RWPE2 (cell line): ENCODE measurements at regions not wholly inside any gene's neighbourhood (a gene's known extent, or its start where the extent isn't known, plus 50 kb on each side); places are given as distances from the start of the nearest gene placed in this dataset.

ENCODE experiments used
- ATAC-seq: fragments of 200-7000 bp; cut with Tn5 transposase; 3 replicates; pipeline ENCODE4 v1.9.1; 2021; ENCODE audit warnings: low read depth
- DNase-seq: peaks from one replicate; pipeline ENCODE4 v3.0.0-alpha.2; 2020; ENCODE audit warnings: low spot score
- H3K27ac ChIP-seq: fragments of 450-650 bp; 2 replicates; pipeline ENCODE4 v1.5.1; 2017; ENCODE audit warnings: mild to moderate bottlenecking; ENCODE audit not compliant: poor library complexity, severe bottlenecking
- H3K27me3 ChIP-seq: fragments of 250-450 bp; sonication (Bioruptor Pico); 2 replicates; pipeline ENCODE4 v1.5.1; 2021; ENCODE audit warnings: mild to moderate bottlenecking, moderate library complexity; ENCODE audit not compliant: insufficient read depth, poor library complexity, severe bottlenecking
- H3K36me3 ChIP-seq: fragments of 250-450 bp; sonication (Bioruptor Pico); 2 replicates; pipeline ENCODE4 v1.5.1; 2020; ENCODE audit warnings: low read depth, mild to moderate bottlenecking, moderate library complexity
- H3K4me1 ChIP-seq: fragments of 250-450 bp; sonication (Bioruptor Pico); 2 replicates; pipeline ENCODE4 v1.5.1; 2021; ENCODE audit warnings: mild to moderate bottlenecking, moderate library complexity; ENCODE audit not compliant: insufficient read depth, poor library complexity, severe bottlenecking
- H3K4me3 ChIP-seq: fragments of 250-450 bp; sonication (Bioruptor Pico); 2 replicates; pipeline ENCODE4 v1.5.1; 2021; ENCODE audit warnings: mild to moderate bottlenecking, moderate library complexity; ENCODE audit not compliant: severe bottlenecking
- H3K9me3 ChIP-seq: fragments of 250-450 bp; sonication (Bioruptor Pico); 2 replicates; pipeline ENCODE4 v1.5.1; 2021; ENCODE audit warnings: mild to moderate bottlenecking, moderate library complexity; ENCODE audit not compliant: severe bottlenecking
- TF ChIP-seq, protein P1 (sequence below): fragments of 450-650 bp; IDR thresholded peaks from one replicate; pipeline ENCODE4 v1.5.1; 2017; ENCODE audit warnings: mild to moderate bottlenecking, moderate library complexity; ENCODE audit not compliant: poor library complexity, severe bottlenecking

DNA sequence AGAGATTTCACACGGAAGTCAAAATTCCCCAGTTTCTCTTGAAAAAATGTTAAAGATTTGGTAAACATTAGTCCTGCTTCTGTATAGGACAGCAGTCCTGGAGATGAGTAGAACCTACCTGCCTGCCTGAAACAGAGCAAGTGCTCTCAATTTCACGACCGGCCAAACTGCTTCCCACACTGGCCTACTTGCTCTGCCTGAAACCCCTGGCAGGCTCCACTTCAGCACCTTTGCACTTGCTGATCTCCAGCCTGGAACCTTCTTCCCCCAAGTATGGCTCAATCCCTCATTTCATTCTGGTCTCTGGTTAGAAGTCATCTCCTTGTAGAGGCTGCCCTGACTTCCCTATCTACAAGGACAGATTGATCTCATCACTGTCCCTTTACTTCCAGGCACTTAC, 271.4 kb downstream of the DLEU7 start:
- DNase-seq: no peak
- TF ChIP-seq, protein P1, sequence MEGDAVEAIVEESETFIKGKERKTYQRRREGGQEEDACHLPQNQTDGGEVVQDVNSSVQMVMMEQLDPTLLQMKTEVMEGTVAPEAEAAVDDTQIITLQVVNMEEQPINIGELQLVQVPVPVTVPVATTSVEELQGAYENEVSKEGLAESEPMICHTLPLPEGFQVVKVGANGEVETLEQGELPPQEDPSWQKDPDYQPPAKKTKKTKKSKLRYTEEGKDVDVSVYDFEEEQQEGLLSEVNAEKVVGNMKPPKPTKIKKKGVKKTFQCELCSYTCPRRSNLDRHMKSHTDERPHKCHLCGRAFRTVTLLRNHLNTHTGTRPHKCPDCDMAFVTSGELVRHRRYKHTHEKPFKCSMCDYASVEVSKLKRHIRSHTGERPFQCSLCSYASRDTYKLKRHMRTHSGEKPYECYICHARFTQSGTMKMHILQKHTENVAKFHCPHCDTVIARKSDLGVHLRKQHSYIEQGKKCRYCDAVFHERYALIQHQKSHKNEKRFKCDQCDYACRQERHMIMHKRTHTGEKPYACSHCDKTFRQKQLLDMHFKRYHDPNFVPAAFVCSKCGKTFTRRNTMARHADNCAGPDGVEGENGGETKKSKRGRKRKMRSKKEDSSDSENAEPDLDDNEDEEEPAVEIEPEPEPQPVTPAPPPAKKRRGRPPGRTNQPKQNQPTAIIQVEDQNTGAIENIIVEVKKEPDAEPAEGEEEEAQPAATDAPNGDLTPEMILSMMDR: no peak
- Histone ChIP-seq H3K4me3 (no peak overlapping the region), H3K9me3 (no peaks in the 10 kb centered on the region), H3K27me3 (no peaks in the 10 kb centered on the region), H3K4me1 (no peaks in the 10 kb centered on the region), H3K36me3 (no peaks in the 10 kb centered on the region), H3K27ac (no peak overlapping the region)
- no peak for ATAC-seq

DNA sequence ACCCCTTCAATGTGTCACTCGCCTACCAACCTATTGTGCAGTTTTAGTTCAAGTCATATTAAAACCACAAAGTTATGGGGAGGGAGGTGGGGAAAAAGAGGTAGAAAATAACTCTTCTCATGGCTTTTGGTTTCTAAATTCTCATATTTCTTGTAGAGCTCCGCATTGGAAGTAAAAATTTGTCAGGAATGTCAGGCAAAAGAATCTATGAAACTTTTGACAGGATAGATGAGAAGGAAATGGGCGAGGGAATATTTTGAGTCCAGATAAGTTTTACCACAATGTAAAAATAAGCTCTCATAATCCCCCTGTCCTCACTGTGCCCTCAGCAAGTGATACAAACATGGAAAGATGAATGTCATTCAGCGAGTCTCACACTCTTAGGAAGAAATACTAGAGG, 270.4 kb downstream of the DLEU7 start:
- Histone ChIP-seq H3K27ac (no peak overlapping the region), H3K36me3 (no peaks in the 10 kb centered on the region), H3K4me3 (no peak overlapping the region), H3K27me3 (no peaks in the 10 kb centered on the region), H3K4me1 (no peaks in the 10 kb centered on the region), H3K9me3 (no peaks in the 10 kb centered on the region)
- TF ChIP-seq, protein P1: no peak
- ATAC-seq (no peak), DNase-seq (no peak)

DNA sequence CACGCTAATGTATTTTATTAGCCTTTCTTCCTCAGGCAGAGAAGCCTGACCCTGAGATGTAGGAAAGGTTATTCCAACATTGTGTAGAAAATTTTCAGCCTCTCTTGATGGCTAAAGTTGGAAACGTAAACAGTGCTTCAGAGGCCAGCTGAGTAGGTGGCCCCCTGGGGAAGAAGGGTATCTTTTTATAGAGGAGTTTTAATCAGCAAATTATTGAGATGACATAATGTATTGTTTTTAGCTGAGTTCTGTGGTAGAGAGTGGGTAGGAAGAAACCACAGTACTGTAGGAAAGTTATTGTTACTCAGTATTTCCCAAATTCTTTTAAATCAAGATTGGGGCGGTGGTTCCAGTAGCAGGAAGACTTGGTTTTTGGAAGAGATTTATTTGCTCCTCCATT, 268.8 kb downstream of the DLEU7 start:
- H3K27ac ChIP-seq: no peak overlapping the region
- H3K9me3 ChIP-seq: no peaks in the 10 kb centered on the region
- TF ChIP-seq, protein P1: no peak
- no peaks in the 10 kb centered on the region for H3K36me3 ChIP-seq
- ATAC-seq (no peak), DNase-seq (no peak)
- no peak overlapping the region for H3K4me3 ChIP-seq
- H3K27me3 ChIP-seq: no peaks in the 10 kb centered on the region
- no peaks in the 10 kb centered on the region for H3K4me1 ChIP-seq

DNA sequence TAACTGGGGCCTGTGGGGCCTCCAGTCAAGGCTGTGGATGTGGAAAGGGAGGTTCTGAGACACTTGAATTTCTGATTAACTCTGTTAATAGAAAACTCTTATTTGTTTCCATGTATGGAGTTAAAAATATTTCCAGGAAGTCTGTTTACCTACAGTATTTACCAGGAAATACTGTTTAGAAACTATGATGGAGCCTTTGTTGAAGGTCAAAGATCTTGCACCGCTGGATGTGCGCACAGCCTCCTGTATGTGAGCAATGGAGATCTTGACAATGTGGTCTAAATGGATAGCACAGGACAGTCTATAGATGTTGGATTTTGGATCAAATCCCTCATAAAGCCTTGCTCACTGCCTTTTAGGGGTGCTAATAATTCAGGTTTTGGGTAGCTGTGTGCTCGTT, 268.4 kb downstream of the DLEU7 start:
- Histone ChIP-seq H3K9me3 (no peaks in the 10 kb centered on the region), H3K36me3 (no peaks in the 10 kb centered on the region), H3K4me3 (no peak overlapping the region), H3K27ac (no peak overlapping the region), H3K27me3 (no peaks in the 10 kb centered on the region), H3K4me1 (no peaks in the 10 kb centered on the region)
- DNase-seq: no peak
- ATAC-seq: no peak
- TF ChIP-seq, protein P1: no peak

DNA sequence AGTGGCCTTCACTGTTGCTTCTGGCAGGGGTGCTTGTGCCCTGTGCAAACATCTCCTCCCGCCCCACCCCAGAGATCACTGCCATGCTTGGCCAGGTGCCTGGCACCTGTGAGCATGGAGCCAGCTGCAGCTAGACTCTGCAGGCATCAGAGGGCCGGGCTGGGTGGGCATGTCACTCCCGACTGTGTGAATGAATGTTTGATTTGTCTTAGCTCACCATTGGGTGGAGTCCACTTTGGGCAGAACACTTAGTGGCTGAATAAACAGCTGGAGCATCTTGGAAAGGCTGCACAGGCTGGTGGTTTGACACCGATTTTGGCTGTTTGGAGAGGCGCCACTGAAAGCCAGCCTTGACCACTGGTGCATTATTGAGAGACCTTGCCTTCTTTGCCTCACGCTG, 267.3 kb downstream of the DLEU7 start:
- Histone ChIP-seq H3K27me3 (no peaks in the 10 kb centered on the region), H3K4me1 (no peaks in the 10 kb centered on the region), H3K4me3 (no peak overlapping the region), H3K36me3 (no peaks in the 10 kb centered on the region), H3K9me3 (no peaks in the 10 kb centered on the region), H3K27ac (no peak overlapping the region)
- TF ChIP-seq, protein P1: no peak
- DNase-seq (no peak), ATAC-seq (no peak)
